Activated CD4-positive, alpha-beta T cell treated with anti-CD3 and anti-CD28 coated beads, Interleukin-2, amount 50 U/mL, for 24 hours (primary cell): ENCODE measurements at regions not wholly inside any gene's neighbourhood (a gene's known extent, or its start where the extent isn't known, plus 50 kb on each side); places are given as distances from the start of the nearest gene placed in this dataset.

Source experiments
- DNase-seq, 2 donors: peaks; one replicate each; pipeline ENCODE4 v3.0.0-alpha.2; 2020; ENCODE audit warnings: low read depth in 1 of 2, low spot score in 1 of 2

- no peak for DNase-seq
These were observed 92.8 kb upstream of the ZMIZ1 start for GRCh38 chr10:78975926-78976325.

- no peak for DNase-seq
These were observed 91.7 kb upstream of the ZMIZ1 start for GRCh38 chr10:78976825-78977755.

- no peak for DNase-seq
These were observed 88.8 kb upstream of the ZMIZ1 start for GRCh38 chr10:78979938-78980337.

GRCh38 chr10:78980354-78980753 is 88.4 kb upstream of the ZMIZ1 start:
- DNase-seq: no peak

GRCh38 chr10:78980815-78981214 is 88.0 kb upstream of the ZMIZ1 start:
- no peak for DNase-seq

- no peak for DNase-seq
These were observed 87.4 kb upstream of the ZMIZ1 start for GRCh38 chr10:78981257-78981969.

- no peak for DNase-seq
These were observed 86.8 kb upstream of the ZMIZ1 start for GRCh38 chr10:78981970-78982281.

- no peak for DNase-seq
These were observed 86.0 kb upstream of the ZMIZ1 start for GRCh38 chr10:78982726-78983125.

- DNase-seq: no peak
These were observed 85.2 kb upstream of the ZMIZ1 start for GRCh38 chr10:78983608-78984007.

GRCh38 chr10:78985973-78986818 is 82.6 kb upstream of the ZMIZ1 start:
- no peak for DNase-seq

GRCh38 chr10:78991187-78991586 is 77.6 kb upstream of the ZMIZ1 start:
- no peak for DNase-seq

- no peak for DNase-seq
These were observed 76.4 kb upstream of the ZMIZ1 start for GRCh38 chr10:78992333-78992732.

GRCh38 chr10:78993261-78993945 is 75.4 kb upstream of the ZMIZ1 start:
- DNase-seq: no peak

GRCh38 chr10:78995987-78996791 is 72.6 kb upstream of the ZMIZ1 start:
- no peak for DNase-seq

GRCh38 chr10:78996792-78997129 is 72.0 kb upstream of the ZMIZ1 start:
- no peak for DNase-seq

GRCh38 chr10:78997635-78998618 is 70.8 kb upstream of the ZMIZ1 start:
- no peak for DNase-seq

- DNase-seq: no peak
These were observed 67.5 kb upstream of the ZMIZ1 start for GRCh38 chr10:79001082-79001885.

- no peak for DNase-seq
These were observed 66.4 kb upstream of the ZMIZ1 start for GRCh38 chr10:79002336-79002735.
